Chondrocyte (in vitro differentiated cells): ENCODE measurements at regions not wholly inside any gene's neighbourhood (a gene's known extent, or its start where the extent isn't known, plus 50 kb on each side); places are given as distances from the start of the nearest gene placed in this dataset.

Experiments used
- DNase-seq: peaks from one replicate; pipeline ENCODE4 v3.0.0; 2021; ENCODE audit warnings: mixed read lengths, low spot score
- H3K27ac Mint-ChIP-seq: one replicate; pipeline ENCODE4 v1.8.0; 2021; ENCODE audit warnings: mild to moderate bottlenecking, moderate library complexity, mixed read lengths; ENCODE audit not compliant: unreplicated experiment
- H3K27me3 Mint-ChIP-seq: 2 replicates; pipeline ENCODE4 v1.8.0; 2021; ENCODE audit warnings: low read depth, mixed read lengths
- H3K36me3 Mint-ChIP-seq: 2 replicates; pipeline ENCODE4 v1.8.0; 2021; ENCODE audit warnings: low read depth, mixed read lengths
- H3K4me1 Mint-ChIP-seq: 2 replicates; pipeline ENCODE4 v1.8.0; 2021; ENCODE audit warnings: low read depth, mild to moderate bottlenecking, mixed read lengths
- H3K4me3 Mint-ChIP-seq: one replicate; pipeline ENCODE4 v1.8.0; 2021; ENCODE audit warnings: mild to moderate bottlenecking, moderate library complexity, mixed read lengths; ENCODE audit not compliant: unreplicated experiment
- H3K9me3 Mint-ChIP-seq: 2 replicates; pipeline ENCODE4 v1.8.0; 2021; ENCODE audit warnings: low read depth, mixed read lengths
- CTCF ChIP-seq: fragments of 200-600 bp; sonication (generic); IDR thresholded peaks from 2 replicates; pipeline ENCODE4 v1.5.0; 2021; ENCODE audit warnings: antibody characterized with exemption, mild to moderate bottlenecking, moderate library complexity

GRCh38 chr3:21892104-21892503 lies 141.1 kb upstream of the ZNF385D start:
- H3K4me3 Mint-ChIP-seq = no peak overlapping the region
- no peaks in the 10 kb centered on the region for H3K36me3 Mint-ChIP-seq
- no peaks in the 10 kb centered on the region for H3K9me3 Mint-ChIP-seq
- DNase-seq = no peak
- no peak overlapping the region for H3K27ac Mint-ChIP-seq
- no peak for TF ChIP-seq CTCF
- peaks cover 11% of the 10 kb centered on the region for H3K27me3 Mint-ChIP-seq
- H3K4me1 Mint-ChIP-seq = peaks cover 4% of the 10 kb centered on the region

- no peaks in the 10 kb centered on the region for H3K36me3 Mint-ChIP-seq
- no peak overlapping the region for H3K4me3 Mint-ChIP-seq
- peaks cover 4% of the 10 kb centered on the region for H3K4me1 Mint-ChIP-seq
- no peak for DNase-seq
- no peak for TF ChIP-seq CTCF
- peaks cover 10% of the 10 kb centered on the region for H3K27me3 Mint-ChIP-seq
- H3K9me3 Mint-ChIP-seq = no peaks in the 10 kb centered on the region
- H3K27ac Mint-ChIP-seq = no peak overlapping the region
These were observed 142.2 kb upstream of the ZNF385D start for GRCh38 chr3:21893242-21893641.

DNA sequence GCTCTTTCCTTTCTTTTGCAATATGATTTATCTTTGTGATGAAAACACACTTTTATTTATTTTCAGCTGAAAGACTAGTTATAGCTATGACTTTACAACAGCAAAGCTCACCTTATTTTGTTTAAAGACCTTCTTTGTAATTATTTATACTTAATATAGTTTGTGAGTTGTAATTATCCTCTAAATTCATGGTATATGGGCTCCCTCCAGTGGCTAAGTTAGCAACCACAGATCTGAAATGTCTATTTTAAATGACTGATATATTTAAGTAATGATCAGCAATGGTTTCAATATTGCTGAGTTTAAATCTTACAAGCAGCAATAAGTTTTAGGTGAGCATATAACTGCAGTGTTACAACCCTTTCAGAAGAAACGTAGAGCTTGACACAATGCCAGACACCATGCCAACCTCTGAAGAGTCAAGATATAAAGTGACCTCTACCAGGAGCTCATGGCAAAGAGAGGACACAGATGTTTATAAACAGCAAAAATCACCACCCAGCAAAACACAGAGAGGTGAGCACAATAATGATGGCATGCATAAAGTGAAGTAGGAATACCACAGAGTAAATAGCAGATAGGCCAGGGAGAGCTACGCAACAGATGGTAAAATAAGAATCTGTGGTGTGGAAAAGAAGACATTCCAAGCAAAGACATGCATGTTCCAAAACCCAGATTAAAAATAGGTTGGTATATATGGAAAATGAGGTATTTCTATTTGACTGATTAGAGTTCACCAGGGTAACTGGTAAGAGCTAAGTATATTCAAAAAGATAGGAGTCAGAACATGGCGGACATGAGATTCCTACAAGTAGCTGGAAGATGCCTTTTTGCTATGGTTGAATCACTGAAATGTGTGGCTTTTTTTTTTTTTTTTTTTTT lies 143.7 kb upstream of the ZNF385D start:
- Mint-ChIP-seq H3K9me3 (no peaks in the 10 kb centered on the region), H3K27ac (no peak overlapping the region), H3K27me3 (peaks cover 9% of the 10 kb centered on the region), H3K36me3 (no peaks in the 10 kb centered on the region), H3K4me3 (no peak overlapping the region), H3K4me1 (peaks cover 4% of the 10 kb centered on the region)
- TF ChIP-seq CTCF = peak; percentile 94
- DNase-seq = no peak

DNA sequence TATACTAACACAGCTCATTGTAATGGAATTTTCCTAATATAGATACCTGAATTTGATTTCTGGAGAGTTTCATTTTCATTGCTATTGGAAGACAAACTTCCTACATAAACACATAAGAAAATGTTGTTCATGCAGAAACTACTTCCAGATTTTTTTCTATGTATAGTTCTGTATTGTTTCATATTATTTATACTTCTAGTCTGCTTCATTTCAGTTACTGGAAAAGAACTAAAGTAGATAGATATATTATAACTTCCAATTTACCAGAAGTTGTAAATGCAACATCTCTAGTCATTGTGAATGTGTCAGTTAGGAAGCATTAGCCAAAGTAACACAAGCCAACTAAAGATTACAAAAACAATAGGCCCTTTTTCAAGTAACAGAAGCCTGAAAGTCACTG lies 147.3 kb upstream of the ZNF385D start:
- no peak for DNase-seq
- H3K27me3 Mint-ChIP-seq = peaks cover 4% of the 10 kb centered on the region
- H3K27ac Mint-ChIP-seq = no peak overlapping the region
- no peak overlapping the region for H3K4me3 Mint-ChIP-seq
- TF ChIP-seq CTCF = no peak
- H3K36me3 Mint-ChIP-seq = no peaks in the 10 kb centered on the region
- H3K4me1 Mint-ChIP-seq = no peaks in the 10 kb centered on the region
- H3K9me3 Mint-ChIP-seq = no peaks in the 10 kb centered on the region

- no peak for TF ChIP-seq CTCF
- no peaks in the 10 kb centered on the region for H3K4me1 Mint-ChIP-seq
- no peak for DNase-seq
- H3K4me3 Mint-ChIP-seq = no peak overlapping the region
- H3K9me3 Mint-ChIP-seq = no peaks in the 10 kb centered on the region
- peaks cover 4% of the 10 kb centered on the region for H3K27me3 Mint-ChIP-seq
- H3K27ac Mint-ChIP-seq = no peak overlapping the region
- no peaks in the 10 kb centered on the region for H3K36me3 Mint-ChIP-seq
These were observed 150.5 kb upstream of the ZNF385D start for GRCh38 chr3:21901484-21901883.
